ENCODE measurements at regions not wholly inside any gene's neighbourhood (a gene's known extent, or its start where the extent isn't known, plus 50 kb on each side); places are given as distances from the start of the nearest gene placed in this dataset.

- DNase-seq = no peak
- no peaks in the 10 kb centered on the region for H3K4me1 ChIP-seq (ENCODE audit: control insufficient read depth, insufficient read depth, low read length, poor library complexity, severe bottlenecking)
- H3K4me3 ChIP-seq (ENCODE audit: insufficient read depth, low read depth, low read length, poor library complexity, severe bottlenecking) = no peak overlapping the region
- H3K9me3 ChIP-seq (ENCODE audit: control insufficient read depth, low read length) = no peaks in the 10 kb centered on the region
- no peaks in the 10 kb centered on the region for H3K36me3 ChIP-seq (ENCODE audit: control insufficient read depth, insufficient read depth, low read length)
- no peak overlapping the region for H3K27ac ChIP-seq (ENCODE audit: insufficient read depth, low read length, poor library complexity, severe bottlenecking)
- H3K27me3 ChIP-seq (replicated peaks; ENCODE audit: control insufficient read depth, insufficient read depth, low read length, poor library complexity, severe bottlenecking) = no peaks in the 10 kb centered on the region
Measured at GRCh38 chr12:91361864-91362263, 179.2 kb upstream of the DCN start.

DNA sequence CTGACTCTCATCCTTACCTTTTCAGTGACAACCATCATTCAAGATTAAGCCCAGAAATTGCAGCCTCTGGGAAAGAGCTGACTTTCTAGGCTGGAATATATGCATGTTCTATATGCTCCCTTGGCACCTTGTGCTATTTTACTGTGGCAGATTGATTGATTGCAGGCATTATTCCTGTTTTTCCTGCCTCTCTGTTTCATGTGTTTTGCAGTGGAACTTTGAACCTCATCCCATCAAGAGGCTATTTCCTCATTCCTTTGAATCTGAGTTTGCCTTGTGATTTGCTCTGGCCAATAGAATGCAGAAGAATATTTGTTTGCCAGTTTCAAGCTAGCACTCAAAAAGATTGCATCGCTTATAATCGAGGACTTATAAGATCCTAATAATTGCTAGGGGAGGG lies 174.8 kb upstream of the DCN start:
- Histone ChIP-seq H3K9me3 (ENCODE audit: control insufficient read depth, low read length) (no peaks in the 10 kb centered on the region), H3K27ac (ENCODE audit: insufficient read depth, low read length, poor library complexity, severe bottlenecking) (no peak overlapping the region), H3K4me1 (ENCODE audit: control insufficient read depth, insufficient read depth, low read length, poor library complexity, severe bottlenecking) (no peaks in the 10 kb centered on the region), H3K27me3 (replicated peaks; ENCODE audit: control insufficient read depth, insufficient read depth, low read length, poor library complexity, severe bottlenecking) (no peaks in the 10 kb centered on the region), H3K36me3 (ENCODE audit: control insufficient read depth, insufficient read depth, low read length) (no peaks in the 10 kb centered on the region), H3K4me3 (ENCODE audit: insufficient read depth, low read depth, low read length, poor library complexity, severe bottlenecking) (no peak overlapping the region)
- DNase-seq = no peak

- no peaks in the 10 kb centered on the region for H3K36me3 ChIP-seq (ENCODE audit: control insufficient read depth, insufficient read depth, low read length)
- H3K4me1 ChIP-seq (ENCODE audit: control insufficient read depth, insufficient read depth, low read length, poor library complexity, severe bottlenecking) = no peaks in the 10 kb centered on the region
- no peak for DNase-seq
- H3K27me3 ChIP-seq (replicated peaks; ENCODE audit: control insufficient read depth, insufficient read depth, low read length, poor library complexity, severe bottlenecking) = no peaks in the 10 kb centered on the region
- H3K9me3 ChIP-seq (ENCODE audit: control insufficient read depth, low read length) = no peaks in the 10 kb centered on the region
- no peak overlapping the region for H3K4me3 ChIP-seq (ENCODE audit: insufficient read depth, low read depth, low read length, poor library complexity, severe bottlenecking)
- no peak overlapping the region for H3K27ac ChIP-seq (ENCODE audit: insufficient read depth, low read length, poor library complexity, severe bottlenecking)
Measured at GRCh38 chr12:91356405-91356804, 173.8 kb upstream of the DCN start.

DNA sequence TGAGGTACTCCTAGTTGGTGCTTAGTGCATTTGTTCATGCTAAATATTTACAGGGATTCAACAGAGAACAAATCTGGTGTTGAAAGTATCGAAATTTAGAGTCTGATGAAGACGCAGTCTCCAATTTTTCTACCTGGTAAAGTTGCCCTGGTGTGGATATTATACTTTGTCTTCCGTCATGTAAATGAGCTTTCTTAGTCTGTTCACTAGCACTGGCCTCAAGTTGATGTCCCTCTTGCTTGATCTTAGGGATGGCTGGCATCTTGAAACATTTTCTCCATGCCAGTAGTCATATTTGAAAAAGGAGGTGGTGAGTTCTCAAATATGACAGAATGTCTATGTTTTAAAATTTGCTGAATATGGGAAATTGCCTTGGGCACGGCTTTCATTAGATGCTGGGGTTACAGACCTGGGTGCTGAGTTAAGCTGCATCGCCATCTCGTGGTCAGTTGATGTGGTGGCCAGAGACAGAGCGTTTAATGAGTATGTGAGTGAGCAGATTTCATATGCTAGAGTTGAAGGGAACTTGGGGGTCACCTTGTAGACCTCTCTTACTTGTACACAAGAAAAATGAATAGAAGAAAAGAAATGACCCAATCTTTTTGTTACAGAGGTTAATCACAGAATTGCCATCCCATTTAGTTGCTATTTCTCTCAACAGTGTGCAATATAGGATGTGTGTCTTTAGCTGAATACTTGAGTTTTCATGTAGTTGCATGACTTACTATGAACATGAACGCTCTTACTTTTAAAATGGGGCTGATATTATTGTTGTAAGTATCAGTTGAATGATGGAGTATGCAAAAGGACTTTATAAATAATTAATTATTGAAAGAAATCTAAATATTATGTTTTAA lies 172.8 kb upstream of the DCN start:
- no peaks in the 10 kb centered on the region for H3K4me1 ChIP-seq (ENCODE audit: control insufficient read depth, insufficient read depth, low read length, poor library complexity, severe bottlenecking)
- H3K36me3 ChIP-seq (ENCODE audit: control insufficient read depth, insufficient read depth, low read length) = no peaks in the 10 kb centered on the region
- no peak overlapping the region for H3K4me3 ChIP-seq (ENCODE audit: insufficient read depth, low read depth, low read length, poor library complexity, severe bottlenecking)
- no peak overlapping the region for H3K27ac ChIP-seq (ENCODE audit: insufficient read depth, low read length, poor library complexity, severe bottlenecking)
- no peaks in the 10 kb centered on the region for H3K27me3 ChIP-seq (replicated peaks; ENCODE audit: control insufficient read depth, insufficient read depth, low read length, poor library complexity, severe bottlenecking)
- peak in 2 of 3 donors; percentile 1 to 4 for DNase-seq
- no peaks in the 10 kb centered on the region for H3K9me3 ChIP-seq (ENCODE audit: control insufficient read depth, low read length)

DNA sequence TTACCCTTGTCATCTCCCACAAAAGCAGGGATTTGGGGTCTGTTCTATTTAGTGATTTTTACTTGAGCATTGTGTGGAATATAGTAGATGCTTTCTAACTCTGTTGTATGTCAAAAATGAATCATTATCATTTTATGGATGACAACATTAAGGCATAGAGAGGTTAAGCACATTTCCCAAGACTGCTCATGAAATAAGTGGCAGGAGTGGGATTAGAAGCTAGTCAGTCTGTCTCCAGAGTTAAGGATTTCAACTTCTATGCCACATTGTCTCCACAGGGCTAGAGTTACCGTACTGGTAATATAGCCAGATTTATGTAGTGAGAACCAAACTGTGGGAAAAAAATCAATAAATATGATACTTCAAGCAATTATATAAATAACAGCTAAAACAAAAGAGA lies 170.6 kb upstream of the DCN start:
- Histone ChIP-seq H3K27me3 (replicated peaks; ENCODE audit: control insufficient read depth, insufficient read depth, low read length, poor library complexity, severe bottlenecking) (no peaks in the 10 kb centered on the region), H3K4me1 (ENCODE audit: control insufficient read depth, insufficient read depth, low read length, poor library complexity, severe bottlenecking) (no peaks in the 10 kb centered on the region), H3K36me3 (ENCODE audit: control insufficient read depth, insufficient read depth, low read length) (no peaks in the 10 kb centered on the region), H3K4me3 (ENCODE audit: insufficient read depth, low read depth, low read length, poor library complexity, severe bottlenecking) (no peak overlapping the region), H3K27ac (ENCODE audit: insufficient read depth, low read length, poor library complexity, severe bottlenecking) (no peak overlapping the region), H3K9me3 (ENCODE audit: control insufficient read depth, low read length) (no peaks in the 10 kb centered on the region)
- DNase-seq = no peak

GRCh38 chr12:91349476-91349875 lies 166.9 kb upstream of the DCN start:
- Histone ChIP-seq H3K4me3 (ENCODE audit: insufficient read depth, low read depth, low read length, poor library complexity, severe bottlenecking) (no peak overlapping the region), H3K9me3 (ENCODE audit: control insufficient read depth, low read length) (no peaks in the 10 kb centered on the region), H3K27me3 (replicated peaks; ENCODE audit: control insufficient read depth, insufficient read depth, low read length, poor library complexity, severe bottlenecking) (no peaks in the 10 kb centered on the region), H3K4me1 (ENCODE audit: control insufficient read depth, insufficient read depth, low read length, poor library complexity, severe bottlenecking) (no peaks in the 10 kb centered on the region), H3K36me3 (ENCODE audit: control insufficient read depth, insufficient read depth, low read length) (no peaks in the 10 kb centered on the region), H3K27ac (ENCODE audit: insufficient read depth, low read length, poor library complexity, severe bottlenecking) (no peak overlapping the region)
- no peak for DNase-seq

DNA sequence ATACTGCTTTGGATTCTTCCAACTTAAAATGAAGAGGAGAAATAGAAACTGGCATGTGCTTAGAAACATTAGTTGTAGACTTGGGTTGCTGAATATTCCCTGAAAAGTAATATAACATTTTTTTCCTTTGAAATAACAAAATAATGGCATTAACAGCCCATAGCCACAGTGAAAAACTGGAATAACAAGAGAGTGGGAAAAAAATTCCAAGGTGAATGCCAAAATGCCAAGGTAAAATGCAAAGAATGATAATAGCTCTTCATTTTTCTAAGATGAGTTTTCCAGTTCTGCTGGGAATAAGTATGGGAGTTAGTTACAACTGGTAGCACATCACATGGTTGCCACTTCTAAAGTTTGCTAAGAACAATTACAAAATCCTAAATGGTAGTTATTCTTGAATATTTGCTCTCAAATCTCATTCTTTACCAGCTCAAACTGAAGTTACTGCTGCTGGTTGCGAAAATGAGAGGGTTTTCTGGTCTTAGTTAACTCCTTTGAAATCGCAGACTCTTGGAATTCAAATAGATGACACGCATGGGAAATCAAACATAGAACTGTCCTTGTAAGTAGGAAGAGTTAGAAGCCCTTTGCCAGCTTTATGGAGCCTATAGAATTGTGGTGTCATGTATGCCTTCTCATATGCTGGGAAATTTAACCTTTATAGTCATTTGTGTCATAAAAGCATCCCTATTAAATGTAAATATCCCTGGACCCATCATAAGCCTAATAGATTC lies 165.0 kb upstream of the DCN start:
- Histone ChIP-seq H3K4me1 (ENCODE audit: control insufficient read depth, insufficient read depth, low read length, poor library complexity, severe bottlenecking) (no peaks in the 10 kb centered on the region), H3K4me3 (ENCODE audit: insufficient read depth, low read depth, low read length, poor library complexity, severe bottlenecking) (no peak overlapping the region), H3K27me3 (replicated peaks; ENCODE audit: control insufficient read depth, insufficient read depth, low read length, poor library complexity, severe bottlenecking) (no peaks in the 10 kb centered on the region), H3K27ac (ENCODE audit: insufficient read depth, low read length, poor library complexity, severe bottlenecking) (no peak overlapping the region), H3K9me3 (ENCODE audit: control insufficient read depth, low read length) (no peaks in the 10 kb centered on the region), H3K36me3 (ENCODE audit: control insufficient read depth, insufficient read depth, low read length) (no peaks in the 10 kb centered on the region)
- DNase-seq = no peak

GRCh38 chr12:91346827-91347226 lies 164.2 kb upstream of the DCN start:
- H3K4me3 ChIP-seq (ENCODE audit: insufficient read depth, low read depth, low read length, poor library complexity, severe bottlenecking) = no peak overlapping the region
- no peaks in the 10 kb centered on the region for H3K4me1 ChIP-seq (ENCODE audit: control insufficient read depth, insufficient read depth, low read length, poor library complexity, severe bottlenecking)
- no peaks in the 10 kb centered on the region for H3K9me3 ChIP-seq (ENCODE audit: control insufficient read depth, low read length)
- H3K36me3 ChIP-seq (ENCODE audit: control insufficient read depth, insufficient read depth, low read length) = no peaks in the 10 kb centered on the region
- H3K27me3 ChIP-seq (replicated peaks; ENCODE audit: control insufficient read depth, insufficient read depth, low read length, poor library complexity, severe bottlenecking) = no peaks in the 10 kb centered on the region
- DNase-seq = no peak
- H3K27ac ChIP-seq (ENCODE audit: insufficient read depth, low read length, poor library complexity, severe bottlenecking) = no peak overlapping the region

GRCh38 chr12:91344408-91344807 lies 161.8 kb upstream of the DCN start:
- Histone ChIP-seq H3K4me3 (ENCODE audit: insufficient read depth, low read depth, low read length, poor library complexity, severe bottlenecking) (no peak overlapping the region), H3K36me3 (ENCODE audit: control insufficient read depth, insufficient read depth, low read length) (no peaks in the 10 kb centered on the region), H3K4me1 (ENCODE audit: control insufficient read depth, insufficient read depth, low read length, poor library complexity, severe bottlenecking) (no peaks in the 10 kb centered on the region), H3K9me3 (ENCODE audit: control insufficient read depth, low read length) (no peaks in the 10 kb centered on the region), H3K27me3 (replicated peaks; ENCODE audit: control insufficient read depth, insufficient read depth, low read length, poor library complexity, severe bottlenecking) (no peaks in the 10 kb centered on the region), H3K27ac (ENCODE audit: insufficient read depth, low read length, poor library complexity, severe bottlenecking) (no peak overlapping the region)
- DNase-seq = no peak

- Histone ChIP-seq H3K36me3 (ENCODE audit: control insufficient read depth, insufficient read depth, low read length) (no peaks in the 10 kb centered on the region), H3K9me3 (ENCODE audit: control insufficient read depth, low read length) (no peaks in the 10 kb centered on the region), H3K4me3 (ENCODE audit: insufficient read depth, low read depth, low read length, poor library complexity, severe bottlenecking) (no peak overlapping the region), H3K27me3 (replicated peaks; ENCODE audit: control insufficient read depth, insufficient read depth, low read length, poor library complexity, severe bottlenecking) (no peaks in the 10 kb centered on the region), H3K4me1 (ENCODE audit: control insufficient read depth, insufficient read depth, low read length, poor library complexity, severe bottlenecking) (no peaks in the 10 kb centered on the region), H3K27ac (ENCODE audit: insufficient read depth, low read length, poor library complexity, severe bottlenecking) (no peak overlapping the region)
- DNase-seq = no peak
Measured at GRCh38 chr12:91343010-91343409, 160.4 kb upstream of the DCN start.
